ENCODE measurements at regions not wholly inside any gene's neighbourhood (a gene's known extent, or its start where the extent isn't known, plus 50 kb on each side); places are given as distances from the start of the nearest gene placed in this dataset.

- no peaks in the 10 kb centered on the region for H3K79me1 ChIP-seq (ENCODE audit: low read depth, low read length)
- ChIA-PET POLR2A (ENCODE audit: partially characterized antibody) (no interaction called here), CTCF (ENCODE audit: partially characterized antibody) (no interaction called here)
- no peaks in the 10 kb centered on the region for H3K36me3 ChIP-seq (ENCODE audit: control insufficient read depth in 2 of 4, insufficient read depth in 4 of 4, low read length in 3 of 4)
- no peak overlapping the region for H3K27ac ChIP-seq (ENCODE audit: low read depth, low read length)
- no peak overlapping the region for H3K4ac ChIP-seq (replicated peaks; ENCODE audit: insufficient read length, low read depth, low read length)
- H2BK20ac ChIP-seq (ENCODE audit: low read length): no peak overlapping the region
- H3K9me3 ChIP-seq (ENCODE audit: insufficient read depth in 2 of 2, low read depth in 1 of 2, low read length in 1 of 2): no peaks in the 10 kb centered on the region
- no peaks in the 10 kb centered on the region for H3K23me2 ChIP-seq (ENCODE audit: low read depth, low read length)
- H2BK15ac ChIP-seq (ENCODE audit: low read length): no peak overlapping the region
- H3K23ac ChIP-seq (ENCODE audit: insufficient read length): no peak overlapping the region
- no peaks in the 10 kb centered on the region for H3K4me1 ChIP-seq (replicated peaks in 1 of 4; ENCODE audit: control insufficient read depth in 3 of 4, insufficient read depth in 4 of 4, low read length in 3 of 4)
- no peak overlapping the region for H3K14ac ChIP-seq (ENCODE audit: insufficient read length)
- no peak overlapping the region for H4K8ac ChIP-seq (ENCODE audit: extremely low read depth, insufficient read depth, low read length)
- no peaks in the 10 kb centered on the region for H3K27me3 ChIP-seq (replicated peaks in 1 of 4; ENCODE audit: control insufficient read depth in 3 of 4, extremely low read depth in 1 of 4, insufficient read depth in 3 of 4, low read length in 3 of 4)
- H4K20me1 ChIP-seq (replicated peaks in 1 of 2; ENCODE audit: control insufficient read depth in 1 of 2, insufficient read depth in 2 of 2, low read length in 2 of 2): no peaks in the 10 kb centered on the region
- H3K56ac ChIP-seq (replicated peaks; ENCODE audit: insufficient read length, low read depth, low read length): no peak overlapping the region
- H4K5ac ChIP-seq (ENCODE audit: insufficient read length, low read depth, low read length): no peak overlapping the region
- H3K9ac ChIP-seq (replicated peaks in 1 of 4; ENCODE audit: extremely low read depth in 1 of 4, low read depth in 3 of 4, low read length in 3 of 4): no peak overlapping the region
- no peaks in the 10 kb centered on the region for H3K79me2 ChIP-seq (ENCODE audit: control insufficient read depth in 1 of 2, insufficient read depth in 2 of 2, low read length in 2 of 2)
- no peak overlapping the region for H3K4me2 ChIP-seq (ENCODE audit: insufficient read depth in 1 of 2, low read depth in 2 of 2, low read length in 2 of 2)
- DNase-seq (ENCODE audit: low read depth in 1 of 2, low spot score in 2 of 2): no peak
- no peak for FAIRE-seq
- H2BK12ac ChIP-seq (ENCODE audit: low read depth, low read length): no peak overlapping the region
- no peak overlapping the region for H2BK120ac ChIP-seq (replicated peaks; ENCODE audit: low read depth, low read length)
- no peak overlapping the region for H4K91ac ChIP-seq (replicated peaks; ENCODE audit: insufficient read length, low read length)
- no peak overlapping the region for H3K4me3 ChIP-seq (ENCODE audit: extremely low read depth in 1 of 4, insufficient read depth in 2 of 4, low read depth in 3 of 4, low read length in 4 of 4)
- 96% methylated on average over 3 of the region's 3 CpGs; no CpG with 5 or more reads in 1 of the 2 experiments for WGBS, 2 experiments (ENCODE audit: extremely low coverage in 1 of 2, insufficient coverage in 1 of 2, insufficient read length in 1 of 2, insufficient replicate concordance in 2 of 2, low coverage in 1 of 2, low lambda C conversion rate in 2 of 2, missing lambda C conversion rate in 1 of 2)
- no peak overlapping the region for H2AFZ ChIP-seq (ENCODE audit: low read length)
- no peak overlapping the region for H3K18ac ChIP-seq (ENCODE audit: extremely low read depth, low read length)
- no peak overlapping the region for H2AK5ac ChIP-seq (ENCODE audit: low read depth, low read length)
- H2BK5ac ChIP-seq (ENCODE audit: low read depth, low read length): no peak overlapping the region
- TF ChIP-seq RFX5 (IDR thresholded peaks at IDR 0.05; ENCODE audit: borderline replicate concordance, low read depth, low read length) (no peak), CTBP2 (IDR thresholded peaks at IDR 0.05; ENCODE audit: borderline replicate concordance, insufficient read depth, insufficient read length, low read length) (no peak), JUN (IDR thresholded peaks at IDR 0.05; ENCODE audit: low read depth, low read length) (no peak)
These were observed 227.1 kb upstream of the CYLC2 start for GRCh38 chr9:102768002-102768401.

Measured in H1 (cell line).